ENCODE measurements at regions not wholly inside any gene's neighbourhood (a gene's known extent, or its start where the extent isn't known, plus 50 kb on each side); places are given as distances from the start of the nearest gene placed in this dataset.

- no peak overlapping the region for H3K4me3 ChIP-seq (replicated peaks; ENCODE audit: low read depth, low read length)
- no peak for DNase-seq (ENCODE audit: low read depth)
- no peak for TF ChIP-seq CTCF (IDR thresholded peaks at IDR 0.05; ENCODE audit: low read length, missing control alignments)
Measured at GRCh38 chr10:121245754-121246153, 352.5 kb downstream of the FGFR2 start.

GRCh38 chr10:121248266-121248665, 350.0 kb downstream of the FGFR2 start:
- TF ChIP-seq CTCF (IDR thresholded peaks at IDR 0.05; ENCODE audit: low read length, missing control alignments): no peak
- H3K4me3 ChIP-seq (replicated peaks; ENCODE audit: low read depth, low read length): no peak overlapping the region
- no peak for DNase-seq (ENCODE audit: low read depth)

GRCh38 chr10:121250995-121251764, 347.1 kb downstream of the FGFR2 start:
- no peak for DNase-seq (ENCODE audit: low read depth)
- no peak for TF ChIP-seq CTCF (IDR thresholded peaks at IDR 0.05; ENCODE audit: low read length, missing control alignments)
- H3K4me3 ChIP-seq (replicated peaks; ENCODE audit: low read depth, low read length): no peak overlapping the region

- DNase-seq (ENCODE audit: low read depth): no peak
- no peak for TF ChIP-seq CTCF (IDR thresholded peaks at IDR 0.05; ENCODE audit: low read length, missing control alignments)
- H3K4me3 ChIP-seq (replicated peaks; ENCODE audit: low read depth, low read length): no peak overlapping the region
Measured at GRCh38 chr10:121252756-121253155, 345.5 kb downstream of the FGFR2 start.

- H3K4me3 ChIP-seq (replicated peaks; ENCODE audit: low read depth, low read length): no peak overlapping the region
- no peak for DNase-seq (ENCODE audit: low read depth)
- TF ChIP-seq CTCF (IDR thresholded peaks at IDR 0.05; ENCODE audit: low read length, missing control alignments): no peak
Measured at GRCh38 chr10:121260377-121260776, 337.9 kb downstream of the FGFR2 start.

GRCh38 chr10:121261665-121262064, 336.6 kb downstream of the FGFR2 start:
- DNase-seq (ENCODE audit: low read depth): no peak
- TF ChIP-seq CTCF (IDR thresholded peaks at IDR 0.05; ENCODE audit: low read length, missing control alignments): no peak
- H3K4me3 ChIP-seq (replicated peaks; ENCODE audit: low read depth, low read length): no peak overlapping the region
